ENCODE measurements at regions not wholly inside any gene's neighbourhood (a gene's known extent, or its start where the extent isn't known, plus 50 kb on each side); places are given as distances from the start of the nearest gene placed in this dataset.

GRCh38 chr12:76639646-76640045 lies 80.1 kb upstream of the OSBPL8 start:
- TF ChIP-seq SPI1 (IDR thresholded peaks at IDR 0.05; ENCODE audit: low read depth, low read length), result no peak
- no peak for TF ChIP-seq POLR2AphosphoS5 (IDR thresholded peaks at IDR 0.05; ENCODE audit: low read depth, low read length)
- TF ChIP-seq POLR2A (IDR thresholded peaks at IDR 0.05; ENCODE audit: low read depth, low read length), result no peak
- TF ChIP-seq POU2F2 (IDR thresholded peaks at IDR 0.05; ENCODE audit: low read depth, low read length), result no peak
